Activated CD4-positive, alpha-beta memory T cell treated with anti-CD3 and anti-CD28 coated beads, Interleukin-2, amount 10 ng/mL, durations not matched to agents 7 days and 5 days (primary cell): ENCODE measurements at regions not wholly inside any gene's neighbourhood (a gene's known extent, or its start where the extent isn't known, plus 50 kb on each side); places are given as distances from the start of the nearest gene placed in this dataset.
"Not testable (repeated sequence)": the region's sequence is repeated elsewhere in the genome, so short reads cannot be mapped to it uniquely, and the experiment has no call there.

Experiments
- CTCF ChIA-PET: fragments of 350-600 bp; sonication (Branson Sonifier 250); formaldehyde crosslinking; loops from one replicate; lab custom pipeline; 2021; ENCODE audit warnings: antibody characterized with exemption, inconsistent platforms; lab: Charles Lee
- POLR2A ChIA-PET: fragments of 350-600 bp; sonication (Branson Sonifier 250); formaldehyde crosslinking; loops from one replicate; lab custom pipeline; 2021; ENCODE audit warnings: antibody characterized with exemption; lab: Charles Lee
- DNase-seq: peaks from one replicate; pipeline ENCODE4 v3.0.0-alpha.2; 2020
- H3K27ac Mint-ChIP-seq: one replicate; pipeline ENCODE4 v1.8.0; 2021; ENCODE audit warnings: mild to moderate bottlenecking, mixed read lengths
- H3K27me3 Mint-ChIP-seq: one replicate; pipeline ENCODE4 v1.8.0; 2021; ENCODE audit warnings: mixed read lengths
- H3K36me3 Mint-ChIP-seq: one replicate; pipeline ENCODE4 v1.8.0; 2021; ENCODE audit warnings: low read depth, mixed read lengths
- H3K4me1 Mint-ChIP-seq: one replicate; pipeline ENCODE4 v1.8.0; 2021; ENCODE audit warnings: mixed read lengths
- H3K4me3 Mint-ChIP-seq: one replicate; pipeline ENCODE4 v1.8.0; 2021; ENCODE audit warnings: mild to moderate bottlenecking, mixed read lengths
- H3K9me3 Mint-ChIP-seq: one replicate; pipeline ENCODE4 v1.8.0; 2021; ENCODE audit warnings: mixed read lengths

DNA sequence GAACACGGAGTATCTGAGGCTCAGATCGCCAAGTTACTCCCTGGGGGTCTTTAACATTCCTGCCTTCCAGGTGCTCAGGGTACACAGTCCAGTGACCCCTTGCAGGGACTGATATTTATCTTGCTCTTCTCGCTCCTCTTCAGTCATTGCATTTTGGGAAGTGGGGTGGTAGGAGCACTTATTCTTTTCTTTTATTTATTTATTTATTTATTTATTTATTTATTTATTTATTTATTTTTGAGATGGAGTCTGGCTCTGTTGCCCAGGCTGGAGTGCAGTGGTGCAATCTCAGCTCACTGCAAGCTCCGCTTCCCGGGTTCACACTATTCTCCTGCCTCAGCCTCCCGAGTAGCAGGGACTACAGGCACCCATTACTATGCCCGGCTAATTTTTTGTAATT lies 55.0 kb upstream of the EPHB1 start:
- H3K36me3 Mint-ChIP-seq, H3K4me3 Mint-ChIP-seq, H3K4me1 Mint-ChIP-seq, H3K9me3 Mint-ChIP-seq, POLR2A ChIA-PET, DNase-seq, H3K27ac Mint-ChIP-seq, H3K27me3 Mint-ChIP-seq: not testable (repeated sequence)
- CTCF ChIA-PET = interaction anchor here (1.4 kb wide), 1 partner anchor 16 kb away, joined by 3 read pairs; no protein-coding TSS in a partner anchor

DNA sequence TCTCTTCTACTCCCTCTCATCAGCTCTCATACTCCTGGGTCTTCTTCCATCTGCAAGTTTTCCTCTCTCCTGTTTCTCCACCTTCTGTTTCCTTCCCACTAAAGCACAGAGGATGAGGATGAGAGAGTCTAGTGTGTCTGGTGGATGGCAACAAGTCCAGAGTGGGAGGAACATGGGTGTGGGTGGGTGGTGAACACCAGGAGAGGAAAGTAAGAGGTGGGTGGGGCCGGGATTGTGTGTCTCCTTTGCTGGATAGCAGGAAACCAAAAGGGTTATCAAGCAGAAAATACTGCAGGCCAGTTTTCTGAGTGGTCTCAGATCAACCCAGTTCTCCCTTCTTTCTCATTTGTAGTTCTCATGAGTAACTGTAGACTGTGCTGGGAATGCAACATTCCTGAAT lies 52.9 kb upstream of the EPHB1 start:
- no peaks in the 10 kb centered on the region for H3K4me1 Mint-ChIP-seq
- ChIA-PET POLR2A (no interaction called here), CTCF (no interaction called here)
- DNase-seq = no peak
- no peaks in the 10 kb centered on the region for H3K9me3 Mint-ChIP-seq
- no peak overlapping the region for H3K27ac Mint-ChIP-seq
- no peaks in the 10 kb centered on the region for H3K36me3 Mint-ChIP-seq
- peaks cover 4% of the 10 kb centered on the region for H3K27me3 Mint-ChIP-seq
- H3K4me3 Mint-ChIP-seq = no peak overlapping the region

DNA sequence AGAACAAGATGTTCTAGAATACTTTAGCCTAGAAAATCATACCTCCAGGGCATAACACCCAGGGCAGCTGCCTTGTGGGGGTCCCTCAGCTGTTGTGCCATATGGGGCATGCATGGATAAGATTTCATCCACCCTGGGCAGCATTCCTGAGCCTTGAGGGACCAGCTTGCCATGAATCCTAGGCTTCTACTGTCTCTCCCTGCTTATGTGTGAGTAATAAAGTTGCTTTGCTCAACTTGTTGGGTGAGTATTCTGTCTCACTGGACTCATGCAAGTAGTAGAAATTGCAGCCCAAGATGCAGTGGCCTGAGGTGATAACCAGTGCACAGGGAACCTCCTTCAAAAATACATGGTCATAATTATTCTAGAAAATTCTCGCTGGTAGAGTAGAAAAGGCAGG lies 52.1 kb upstream of the EPHB1 start:
- CTCF ChIA-PET = no interaction called here
- H3K27me3 Mint-ChIP-seq = peaks cover 4% of the 10 kb centered on the region

More for the DNA sequence above, 52.1 kb upstream of the EPHB1 start:
- Mint-ChIP-seq H3K36me3 (no peaks in the 10 kb centered on the region), H3K9me3 (no peaks in the 10 kb centered on the region), H3K27ac (no peak overlapping the region), H3K4me1 (no peaks in the 10 kb centered on the region), H3K4me3 (no peak overlapping the region)
- POLR2A ChIA-PET = no interaction called here
- no peak for DNase-seq
